ENCODE measurements at regions not wholly inside any gene's neighbourhood (a gene's known extent, or its start where the extent isn't known, plus 50 kb on each side); places are given as distances from the start of the nearest gene placed in this dataset.
A peak's percentile ranks its signal among the peaks of the same experiment; 100 is the strongest.
"Not testable (repeated sequence)": the region's sequence is repeated elsewhere in the genome, so short reads cannot be mapped to it uniquely, and the experiment has no call there.

DNA sequence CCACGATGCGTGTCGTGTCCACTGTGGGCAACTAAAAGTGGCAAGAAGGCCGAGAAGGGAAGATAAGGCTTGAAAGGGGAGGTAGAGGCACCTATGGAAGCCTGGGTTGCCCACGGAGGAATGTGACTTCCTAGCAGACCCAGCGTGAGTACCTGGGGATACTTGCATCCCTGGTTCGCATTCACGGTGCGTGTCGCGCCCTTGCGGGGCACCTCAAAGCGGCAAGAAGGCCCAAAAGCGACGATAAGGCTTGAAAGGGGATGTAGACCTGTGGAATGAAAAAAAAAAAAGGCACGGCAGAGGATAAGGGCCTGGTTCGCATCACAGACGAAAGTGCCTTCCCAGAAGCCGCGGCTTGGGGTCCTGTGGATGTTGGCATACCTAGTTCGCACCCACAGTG is 282.9 kb downstream of the ALG10 start:
- no peak for DNase-seq

DNA sequence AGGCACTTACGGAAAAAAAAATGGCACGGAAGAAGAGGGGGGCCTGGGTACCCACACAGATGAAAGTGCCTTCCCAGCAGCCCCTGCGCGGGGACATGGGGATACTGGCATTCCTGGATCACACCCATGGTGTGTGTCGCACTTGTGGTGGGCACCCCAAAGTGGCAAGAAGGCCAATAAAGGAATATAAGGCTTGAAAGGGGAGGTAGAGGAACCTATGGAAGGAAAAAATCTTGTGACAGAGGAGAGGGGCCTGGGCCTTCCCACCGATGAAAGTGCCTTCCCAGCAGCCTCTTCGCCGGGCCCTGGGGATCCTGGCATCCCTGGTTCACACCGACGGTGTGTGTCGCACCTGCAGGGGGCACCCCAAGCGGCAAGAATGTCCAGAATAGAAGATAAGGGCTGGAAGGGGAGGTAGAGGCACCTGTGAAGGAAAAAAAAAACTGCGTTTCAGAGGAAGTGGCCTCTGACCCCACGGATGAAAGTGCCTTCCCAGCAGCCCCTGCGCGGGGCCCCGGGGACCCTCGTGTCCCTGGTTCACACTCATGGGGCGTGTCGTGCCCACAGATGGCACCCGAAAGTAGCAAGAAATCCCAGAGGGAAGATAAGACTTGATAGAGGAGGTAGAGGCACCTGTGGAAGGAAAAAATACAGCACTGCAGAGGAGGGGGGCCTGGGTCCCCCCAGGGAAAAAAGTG is 284.0 kb downstream of the ALG10 start:
- DNase-seq = no peak

DNA sequence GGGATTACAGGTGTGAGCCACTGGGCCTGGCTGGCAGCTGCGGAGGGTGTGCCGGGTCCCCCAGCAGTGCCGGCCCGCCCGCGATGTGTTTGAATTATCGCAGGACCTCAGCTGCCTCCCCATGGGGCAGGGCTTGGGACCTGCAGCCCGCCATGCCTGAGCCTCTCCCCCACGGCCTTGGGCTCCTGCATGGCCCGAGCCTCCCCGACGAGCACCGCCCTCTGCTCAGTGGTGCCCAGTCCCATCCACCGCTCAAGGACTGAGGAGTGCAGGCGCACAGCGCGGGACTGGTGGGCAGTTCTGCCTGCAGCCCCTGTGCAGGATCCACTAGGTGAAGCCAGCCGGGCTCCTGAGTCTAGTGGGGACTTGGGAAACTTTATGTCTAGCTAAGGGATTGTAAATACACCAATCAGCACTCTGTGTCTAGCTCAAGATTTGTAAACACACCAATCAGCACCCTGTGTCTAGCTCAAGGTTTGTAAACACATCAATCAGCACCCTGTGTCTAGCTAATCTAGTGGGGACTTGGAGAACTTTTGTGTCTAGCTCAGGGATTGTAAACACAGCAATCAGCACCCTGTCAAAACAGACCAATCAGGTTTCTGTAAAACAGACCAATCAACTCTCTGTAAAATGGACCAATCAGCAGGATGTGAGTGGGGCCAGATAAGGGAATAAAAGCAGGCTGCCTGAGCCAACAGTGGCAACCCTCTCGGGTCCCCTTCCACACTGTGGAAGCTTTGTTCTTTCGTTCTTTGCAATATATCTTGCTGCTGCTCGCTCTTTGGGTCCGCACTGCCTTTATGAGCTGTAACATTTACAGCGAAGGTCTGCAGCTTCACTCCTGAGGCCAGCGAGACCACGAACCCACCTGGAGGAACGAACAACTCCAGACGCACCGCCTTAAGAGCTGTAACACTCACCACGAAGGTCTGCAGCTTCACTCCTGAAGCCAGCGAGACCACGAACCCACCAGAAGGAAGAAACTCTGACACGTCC is 287.8 kb downstream of the ALG10 start:
- DNase-seq = not testable (repeated sequence)

DNA sequence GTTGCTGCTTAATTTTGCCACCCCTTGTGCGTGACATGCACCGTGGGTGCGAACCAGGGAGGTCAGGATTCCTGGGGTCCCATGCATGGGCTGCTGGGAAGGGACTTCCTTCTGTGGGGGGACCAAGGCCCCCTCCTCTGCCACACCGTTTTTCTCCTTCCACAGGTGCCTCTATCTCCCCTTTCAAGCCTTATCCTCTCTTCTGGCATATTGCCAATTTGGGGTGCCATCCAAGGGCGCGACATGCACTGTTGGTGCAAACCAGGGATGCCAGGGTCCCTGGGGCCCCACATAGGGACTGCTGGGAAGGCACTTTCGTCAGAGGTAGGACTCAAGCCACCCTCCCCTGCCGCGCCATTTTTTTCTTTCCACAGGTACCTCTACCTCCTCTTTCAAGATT is 289.0 kb downstream of the ALG10 start:
- no peak for DNase-seq

DNA sequence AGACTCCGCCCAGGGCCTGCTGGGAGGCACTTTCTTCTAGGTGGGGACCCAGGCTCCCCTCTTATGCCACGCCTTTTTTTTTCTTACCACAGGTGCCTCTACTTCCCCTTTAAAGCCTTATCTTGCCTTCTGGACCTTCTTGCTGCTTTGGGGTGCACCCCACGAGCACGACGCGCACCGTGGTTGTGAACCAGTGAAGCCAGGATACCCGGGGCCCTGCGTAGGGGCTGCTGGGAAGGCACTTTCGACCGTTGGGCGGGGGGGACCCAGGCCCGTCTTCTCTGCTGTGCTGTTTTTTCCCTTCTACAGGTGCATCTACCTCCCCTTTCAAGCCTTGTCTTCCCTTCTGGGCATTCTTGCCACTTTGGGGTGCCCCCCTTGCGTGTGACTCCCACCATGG is 305.4 kb downstream of the ALG10 start:
- DNase-seq = no peak

GRCh38 chr12:34333337-34333736 is 311.0 kb downstream of the ALG10 start:
- no peak for DNase-seq

DNA sequence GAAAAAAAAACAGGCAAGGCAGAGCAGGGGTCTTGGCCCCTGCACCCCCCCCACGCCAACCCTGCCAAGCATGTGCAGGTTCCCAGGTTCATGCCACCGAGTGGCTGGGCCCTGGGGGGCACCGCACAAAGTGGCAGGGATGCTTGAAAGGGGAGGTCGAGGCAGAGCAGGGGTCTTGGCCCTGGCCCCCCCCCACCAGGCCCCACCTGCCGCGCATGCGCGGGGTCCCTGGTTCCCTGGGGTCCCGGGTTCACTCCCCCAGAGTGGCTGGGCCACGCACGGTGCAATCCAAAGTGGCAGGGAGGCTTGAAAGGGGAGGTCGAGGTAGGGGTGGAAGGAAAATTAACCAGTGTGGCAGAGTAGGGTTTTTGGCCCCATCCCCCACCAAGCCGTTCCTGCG is 312.2 kb downstream of the ALG10 start:
- no peak for DNase-seq

DNA sequence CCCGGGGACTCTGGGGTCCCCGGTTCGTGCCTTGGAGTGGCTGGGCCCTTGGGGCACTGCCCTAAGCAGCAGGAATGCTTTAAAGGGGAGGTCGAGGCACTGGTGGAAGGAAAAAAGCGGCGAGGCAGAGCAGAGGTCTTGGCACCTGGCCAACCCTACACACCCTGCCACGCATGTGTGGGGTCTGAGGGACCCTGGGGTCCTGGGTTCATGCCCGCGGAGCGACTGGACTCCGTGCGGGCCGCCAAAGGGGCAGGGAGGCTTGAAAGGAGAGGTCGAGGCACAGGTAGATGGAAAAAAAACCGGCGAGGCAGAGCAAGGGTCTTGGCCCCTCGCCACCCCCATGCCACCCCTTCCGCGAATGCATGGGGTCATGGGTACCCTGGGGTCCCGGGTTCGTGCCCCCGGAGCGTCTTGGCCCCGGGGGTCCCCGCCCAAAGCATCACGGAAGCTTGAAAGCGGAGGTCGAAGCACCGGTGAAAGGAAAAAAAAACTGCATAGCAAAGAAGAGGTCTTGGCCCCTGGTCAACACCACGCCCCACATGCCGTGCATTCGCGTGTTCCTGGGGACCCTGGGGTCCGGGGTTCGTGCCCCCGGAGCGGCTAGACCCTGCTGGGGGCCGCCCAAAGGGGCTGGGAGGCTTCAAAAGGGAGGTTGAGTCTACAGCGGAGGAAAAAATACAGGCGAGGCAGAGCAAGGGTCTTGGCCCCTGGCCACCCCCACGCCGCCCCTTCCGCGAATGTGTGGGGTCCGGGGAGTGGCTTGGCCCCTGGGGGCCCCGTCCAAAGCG is 312.9 kb downstream of the ALG10 start:
- no peak for DNase-seq

- no peak for DNase-seq
Measured at GRCh38 chr12:34335819-34336262, 313.5 kb downstream of the ALG10 start.

DNA sequence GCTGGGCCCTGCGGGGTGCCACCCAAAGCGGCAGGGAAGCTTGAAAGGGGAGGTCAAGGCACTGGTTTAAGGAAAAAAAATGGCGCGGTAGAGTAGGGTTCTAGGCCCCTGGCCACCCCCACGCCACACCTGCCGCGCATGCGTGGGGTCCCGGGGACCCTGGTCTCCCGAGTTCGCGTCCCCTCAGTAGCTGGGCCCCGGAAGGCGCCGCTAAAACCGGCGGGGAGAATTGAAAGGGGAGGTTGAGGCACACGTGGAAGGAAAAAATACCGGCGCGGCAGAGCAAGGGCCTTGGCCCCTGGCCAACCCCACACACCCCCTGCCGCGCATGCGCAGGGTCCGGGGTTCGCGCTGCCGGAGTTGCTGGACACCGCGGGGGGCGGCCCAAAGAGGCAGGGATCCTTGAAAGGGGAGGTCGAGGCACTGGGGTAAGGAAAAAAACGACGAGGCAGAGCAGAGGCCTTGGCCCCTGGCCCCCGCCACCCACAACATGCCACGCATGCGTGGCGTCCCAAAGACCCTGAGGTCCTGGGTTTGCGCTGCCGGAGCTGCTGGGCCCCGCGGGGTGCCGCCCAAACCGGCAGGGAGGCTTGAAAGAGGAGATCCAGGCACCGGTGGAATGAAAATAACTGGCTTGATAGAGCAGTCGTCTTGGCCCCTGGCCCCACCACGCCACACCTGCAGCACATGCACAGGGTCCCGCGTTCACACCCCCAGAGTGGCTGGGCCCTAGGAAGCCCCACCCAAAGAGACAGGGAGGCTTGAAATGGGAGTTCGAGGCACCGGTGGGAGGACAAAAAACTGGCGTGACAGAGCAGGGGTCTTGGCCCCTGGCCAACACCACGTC is 314.5 kb downstream of the ALG10 start:
- DNase-seq = peak; percentile 8

DNA sequence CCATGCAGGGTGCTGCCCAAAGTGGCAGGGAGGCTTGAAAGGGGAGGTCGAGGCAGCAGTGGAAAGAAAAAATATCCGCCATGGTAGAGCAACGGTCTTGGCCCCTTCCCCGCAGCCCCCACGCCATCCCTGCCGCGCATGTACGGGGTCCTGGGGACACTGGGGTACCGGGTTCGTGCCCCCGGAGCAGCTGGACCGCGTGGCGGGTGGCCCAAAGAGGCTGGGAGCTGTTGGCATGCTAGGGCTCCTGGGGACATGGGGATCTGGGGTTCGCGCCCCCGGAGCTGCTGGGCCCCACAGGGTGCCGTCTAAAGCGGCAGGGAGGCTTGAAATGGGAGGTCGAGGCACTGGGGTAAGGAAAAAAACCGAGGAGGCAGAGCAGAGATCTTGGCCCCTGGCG is 316.5 kb downstream of the ALG10 start:
- DNase-seq = no peak

DNA sequence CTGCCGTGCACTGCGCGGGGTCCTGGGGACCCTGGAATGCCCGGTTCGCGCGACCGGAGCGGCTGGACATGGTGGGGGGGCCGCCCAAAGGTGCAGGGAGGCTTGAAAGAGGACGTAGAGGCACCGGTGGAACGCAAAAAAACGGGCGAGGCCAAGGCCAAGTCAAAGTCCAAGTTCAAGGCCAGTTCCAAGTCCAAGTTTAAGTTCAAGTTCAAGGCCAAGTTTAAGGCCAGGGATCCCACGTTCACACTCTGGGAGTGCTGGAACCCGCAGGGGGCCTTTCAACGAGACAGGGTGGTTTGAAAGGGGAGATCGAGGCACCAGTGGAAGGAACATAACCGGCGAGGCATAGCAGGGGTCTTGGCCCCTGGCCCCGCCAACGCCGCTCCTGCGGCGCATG is 317.6 kb downstream of the ALG10 start:
- no peak for DNase-seq

DNA sequence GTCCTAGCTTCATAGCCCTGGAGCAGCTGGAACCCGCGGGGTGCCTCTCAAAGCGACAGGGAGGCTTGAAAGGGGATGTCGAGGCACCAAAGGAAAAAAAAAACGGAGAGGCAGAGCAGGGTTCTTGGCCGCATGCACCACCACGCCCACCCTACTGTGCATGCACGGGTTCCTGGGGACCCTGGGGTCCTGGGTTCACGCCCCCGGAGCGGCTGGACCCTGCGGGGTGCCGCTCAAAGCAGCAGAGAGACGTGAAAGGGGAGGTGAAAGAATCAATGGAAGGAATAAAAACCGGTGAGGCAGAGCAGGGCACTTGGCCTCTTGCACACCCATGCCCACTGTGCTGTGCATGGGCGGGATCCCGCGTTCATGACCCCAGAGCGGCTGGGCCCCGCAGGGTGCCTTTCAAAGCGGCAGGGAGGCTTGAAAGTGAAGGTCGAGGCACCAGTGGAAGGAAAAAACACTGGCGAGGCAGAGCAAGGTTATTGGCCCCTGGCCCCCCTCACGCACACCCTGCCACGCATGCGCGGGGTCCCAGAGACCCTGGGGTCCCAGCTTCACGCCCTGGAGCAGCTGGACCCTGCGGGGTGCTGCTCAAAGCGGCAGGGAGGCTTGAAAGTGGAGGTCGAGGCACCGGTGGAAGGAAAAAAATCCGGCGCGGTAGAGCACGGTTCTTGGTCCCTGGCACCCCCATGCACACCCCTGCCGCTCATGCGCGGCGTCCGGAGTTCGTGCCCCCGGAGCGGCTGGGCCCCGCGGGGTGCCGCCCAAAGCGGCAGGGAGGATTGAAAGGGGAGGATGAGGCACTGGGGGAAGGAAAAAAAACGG is 318.5 kb downstream of the ALG10 start:
- DNase-seq = peak; percentile 3

DNA sequence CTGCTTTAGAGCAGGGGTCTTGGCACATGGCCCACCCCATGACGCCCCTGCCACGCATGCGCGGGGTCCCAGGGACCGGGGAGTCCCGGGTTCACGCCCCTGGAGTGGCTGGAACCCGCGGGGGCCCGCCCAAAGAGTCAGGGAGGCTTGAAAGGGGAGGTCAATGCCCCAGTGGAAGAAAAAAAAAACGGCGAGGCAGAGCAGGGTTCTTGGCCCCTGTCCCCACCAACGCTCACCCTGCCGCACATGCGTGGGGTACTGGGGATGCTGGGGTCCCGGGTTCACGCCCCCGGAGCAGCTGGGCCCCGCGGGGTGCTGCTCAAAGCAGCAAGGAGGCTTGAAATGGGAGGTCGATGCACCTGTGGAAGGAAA is 319.1 kb downstream of the ALG10 start:
- no peak for DNase-seq

DNA sequence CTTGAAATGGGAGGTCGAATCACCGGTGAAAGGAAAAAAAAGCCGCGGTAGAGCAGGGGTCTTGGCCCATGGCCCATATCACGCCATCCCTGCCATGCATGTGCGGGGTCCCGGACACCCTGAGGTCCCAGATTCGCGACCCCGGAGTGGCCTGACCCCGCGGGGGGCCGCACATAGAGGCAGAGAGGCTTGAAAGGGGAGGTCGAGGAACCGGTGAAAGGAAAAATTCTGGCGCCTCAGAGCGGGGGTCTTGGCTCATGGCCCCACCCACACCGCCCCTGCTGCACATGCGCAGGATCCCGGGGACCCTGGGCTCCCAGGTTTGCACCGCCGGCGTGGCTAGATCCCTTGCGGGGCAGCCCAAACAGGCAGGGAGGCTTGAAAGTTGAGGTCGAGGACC is 319.8 kb downstream of the ALG10 start:
- DNase-seq = no peak

- DNase-seq = no peak
Measured at GRCh38 chr12:34343345-34343744, 321.0 kb downstream of the ALG10 start.

DNA sequence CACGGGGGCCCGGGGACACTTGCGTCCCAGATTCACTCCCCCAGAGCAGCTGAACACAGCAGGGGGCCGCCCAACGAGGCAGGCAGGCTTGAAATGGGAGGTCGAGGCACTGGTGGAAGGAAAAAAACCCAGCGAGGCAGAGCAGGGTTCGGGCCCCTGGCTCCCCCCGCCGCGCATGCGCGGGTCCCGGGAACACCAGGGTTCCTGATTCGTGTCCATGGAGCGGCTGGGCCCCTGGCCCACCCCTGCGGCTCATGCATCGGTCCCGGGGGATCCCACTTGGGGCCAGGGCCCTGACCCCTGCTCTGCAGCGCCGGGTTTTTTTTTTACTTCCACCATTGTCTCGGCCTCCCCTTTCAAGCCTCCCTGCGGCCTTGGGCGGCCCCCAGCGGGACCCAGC is 321.5 kb downstream of the ALG10 start:
- DNase-seq = no peak

- no peak for DNase-seq
Measured at GRCh38 chr12:34344851-34345522, 322.7 kb downstream of the ALG10 start.

- peak; percentile 27 for DNase-seq
Measured at GRCh38 chr12:34345801-34346200, 323.5 kb downstream of the ALG10 start.

DNA sequence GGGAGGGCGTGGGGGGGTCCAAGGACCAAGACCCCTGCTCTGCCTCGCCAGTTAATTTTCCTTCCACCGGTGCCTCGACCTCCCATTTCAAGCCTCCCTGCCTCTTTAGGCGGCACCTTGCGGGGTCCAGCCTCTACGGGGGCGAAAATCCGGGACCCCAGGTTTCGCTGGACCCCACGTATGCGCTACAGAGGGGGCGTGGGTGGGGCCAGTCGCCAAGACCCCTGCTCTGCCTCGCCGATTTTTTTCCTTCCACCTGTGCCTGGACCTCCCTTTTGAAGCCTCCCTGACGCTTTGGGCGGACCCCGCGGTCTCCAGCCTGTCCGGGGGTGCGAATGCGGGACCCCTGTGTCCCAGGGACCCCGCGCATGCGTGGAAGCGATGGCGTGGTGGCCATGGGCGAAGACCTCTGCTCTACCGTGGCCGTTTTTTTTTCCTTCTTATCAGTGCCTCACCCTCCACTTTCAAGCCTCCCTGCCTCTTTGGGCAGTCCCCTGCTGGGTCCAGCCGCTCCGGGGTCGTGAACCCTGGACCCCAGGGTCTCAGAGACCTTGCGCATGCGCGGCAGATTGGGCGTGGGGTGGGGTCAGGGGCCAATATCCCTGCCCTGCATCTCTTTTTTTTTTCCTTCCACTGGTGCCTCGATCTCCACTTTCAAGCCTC is 324.2 kb downstream of the ALG10 start:
- DNase-seq = no peak
